Suprapubic skin (tissue), 4 donors: ENCODE measurements at regions not wholly inside any gene's neighbourhood (a gene's known extent, or its start where the extent isn't known, plus 50 kb on each side); places are given as distances from the start of the nearest gene placed in this dataset.

ENCODE experiments used
- DNase-seq, 2 donors: peaks; one replicate each; pipeline ENCODE4 v3.0.0-alpha.2; 2019; ENCODE audit warnings: low spot score in 2 of 2
- H3K27ac ChIP-seq: fragments of 200-600 bp; sonication (generic); one replicate; pipeline ENCODE4 v1.5.1; 2019
- H3K27me3 ChIP-seq: fragments of 200-600 bp; sonication (generic); one replicate; pipeline ENCODE4 v1.5.1; 2019
- H3K36me3 ChIP-seq: fragments of 200-600 bp; sonication (generic); one replicate; pipeline ENCODE4 v1.5.1; 2019
- H3K4me1 ChIP-seq: fragments of 200-600 bp; sonication (generic); one replicate; pipeline ENCODE4 v1.5.1; 2019
- H3K4me3 ChIP-seq: fragments of 200-600 bp; sonication (generic); one replicate; pipeline ENCODE4 v1.5.1; 2019; ENCODE audit warnings: mild to moderate bottlenecking
- H3K9me3 ChIP-seq: fragments of 200-600 bp; sonication (generic); one replicate; pipeline ENCODE4 v1.5.1; 2019
- EP300 ChIP-seq: sonication (generic); formaldehyde crosslinking; IDR thresholded peaks from one replicate; pipeline ENCODE4 v1.6.1; 2017; ENCODE audit warnings: antibody characterized with exemption
- POLR2A ChIP-seq, 2 donors: fragments of 450-650 bp; IDR thresholded peaks; one replicate each; pipeline ENCODE4 v1.6.1; 2017; ENCODE audit warnings: antibody characterized with exemption in 2 of 2, mild to moderate bottlenecking in 2 of 2, moderate library complexity in 2 of 2
- POLR2AphosphoS5 ChIP-seq, 3 donors: sonication (generic); formaldehyde crosslinking; IDR thresholded peaks; one replicate each; pipeline ENCODE4 v1.6.1; 2017; ENCODE audit warnings: antibody characterized with exemption in 3 of 3
- WGBS: methylation state at CpG from one replicate; pipeline ENCODE4 v1.1.5; 2018; 5-methylcytosine and 5-hydroxymethylcytosine counted together
- TF ChIP-seq, protein P1 (sequence below), 2 donors: fragments of 200-600 bp in 1 of 2; fragments of 450-650 bp in 1 of 2; sonication (generic) in 1 of 2; IDR thresholded peaks; one replicate each; pipeline ENCODE4 v1.5.1; 2016 to 2019; ENCODE audit warnings: antibody characterized with exemption in 2 of 2, mild to moderate bottlenecking in 1 of 2, moderate library complexity in 1 of 2

DNA sequence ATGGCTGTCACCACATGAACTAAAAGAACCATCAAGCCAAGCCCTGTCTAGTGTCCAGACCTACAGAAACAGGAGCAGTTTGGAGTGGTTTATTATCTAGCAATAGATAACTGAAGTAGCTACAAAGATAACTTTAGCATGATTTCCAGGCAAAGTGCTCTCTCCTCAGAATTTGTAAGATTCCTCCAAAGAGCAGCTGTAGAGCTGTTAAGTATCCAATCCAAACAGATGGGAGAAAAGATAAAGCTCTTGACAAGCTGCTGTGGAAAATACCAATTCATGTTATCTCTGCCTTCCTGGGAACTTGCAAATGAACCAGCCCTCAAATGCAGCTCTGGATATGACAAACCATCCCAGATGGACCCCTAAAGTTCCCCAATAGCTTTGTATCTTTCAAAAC lies 78.9 kb upstream of the RESF1 start:
- Histone ChIP-seq H3K36me3 (no peaks in the 10 kb centered on the region), H3K9me3 (no peaks in the 10 kb centered on the region), H3K27me3 (no peaks in the 10 kb centered on the region), H3K27ac (no peak overlapping the region), H3K4me3 (no peak overlapping the region), H3K4me1 (no peaks in the 10 kb centered on the region)
- TF ChIP-seq, protein P1, sequence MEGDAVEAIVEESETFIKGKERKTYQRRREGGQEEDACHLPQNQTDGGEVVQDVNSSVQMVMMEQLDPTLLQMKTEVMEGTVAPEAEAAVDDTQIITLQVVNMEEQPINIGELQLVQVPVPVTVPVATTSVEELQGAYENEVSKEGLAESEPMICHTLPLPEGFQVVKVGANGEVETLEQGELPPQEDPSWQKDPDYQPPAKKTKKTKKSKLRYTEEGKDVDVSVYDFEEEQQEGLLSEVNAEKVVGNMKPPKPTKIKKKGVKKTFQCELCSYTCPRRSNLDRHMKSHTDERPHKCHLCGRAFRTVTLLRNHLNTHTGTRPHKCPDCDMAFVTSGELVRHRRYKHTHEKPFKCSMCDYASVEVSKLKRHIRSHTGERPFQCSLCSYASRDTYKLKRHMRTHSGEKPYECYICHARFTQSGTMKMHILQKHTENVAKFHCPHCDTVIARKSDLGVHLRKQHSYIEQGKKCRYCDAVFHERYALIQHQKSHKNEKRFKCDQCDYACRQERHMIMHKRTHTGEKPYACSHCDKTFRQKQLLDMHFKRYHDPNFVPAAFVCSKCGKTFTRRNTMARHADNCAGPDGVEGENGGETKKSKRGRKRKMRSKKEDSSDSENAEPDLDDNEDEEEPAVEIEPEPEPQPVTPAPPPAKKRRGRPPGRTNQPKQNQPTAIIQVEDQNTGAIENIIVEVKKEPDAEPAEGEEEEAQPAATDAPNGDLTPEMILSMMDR (IDR thresholded peaks at IDR 0.05): no peak
- no peak for TF ChIP-seq POLR2AphosphoS5 (IDR thresholded peaks at IDR 0.05)
- TF ChIP-seq EP300: no peak
- TF ChIP-seq POLR2A (IDR thresholded peaks at IDR 0.05): no peak
- no peak for DNase-seq

GRCh38 chr12:31877884-31878283 lies 81.3 kb upstream of the RESF1 start:
- Histone ChIP-seq H3K27ac (no peak overlapping the region), H3K4me3 (no peak overlapping the region), H3K9me3 (no peaks in the 10 kb centered on the region), H3K4me1 (no peaks in the 10 kb centered on the region), H3K27me3 (no peaks in the 10 kb centered on the region), H3K36me3 (no peaks in the 10 kb centered on the region)
- TF ChIP-seq POLR2A (IDR thresholded peaks at IDR 0.05): no peak
- no peak for TF ChIP-seq EP300
- no peak for TF ChIP-seq POLR2AphosphoS5 (IDR thresholded peaks at IDR 0.05)
- WGBS: 92% methylated on average over 1 of the region's 1 CpG
- no peak for DNase-seq

DNA sequence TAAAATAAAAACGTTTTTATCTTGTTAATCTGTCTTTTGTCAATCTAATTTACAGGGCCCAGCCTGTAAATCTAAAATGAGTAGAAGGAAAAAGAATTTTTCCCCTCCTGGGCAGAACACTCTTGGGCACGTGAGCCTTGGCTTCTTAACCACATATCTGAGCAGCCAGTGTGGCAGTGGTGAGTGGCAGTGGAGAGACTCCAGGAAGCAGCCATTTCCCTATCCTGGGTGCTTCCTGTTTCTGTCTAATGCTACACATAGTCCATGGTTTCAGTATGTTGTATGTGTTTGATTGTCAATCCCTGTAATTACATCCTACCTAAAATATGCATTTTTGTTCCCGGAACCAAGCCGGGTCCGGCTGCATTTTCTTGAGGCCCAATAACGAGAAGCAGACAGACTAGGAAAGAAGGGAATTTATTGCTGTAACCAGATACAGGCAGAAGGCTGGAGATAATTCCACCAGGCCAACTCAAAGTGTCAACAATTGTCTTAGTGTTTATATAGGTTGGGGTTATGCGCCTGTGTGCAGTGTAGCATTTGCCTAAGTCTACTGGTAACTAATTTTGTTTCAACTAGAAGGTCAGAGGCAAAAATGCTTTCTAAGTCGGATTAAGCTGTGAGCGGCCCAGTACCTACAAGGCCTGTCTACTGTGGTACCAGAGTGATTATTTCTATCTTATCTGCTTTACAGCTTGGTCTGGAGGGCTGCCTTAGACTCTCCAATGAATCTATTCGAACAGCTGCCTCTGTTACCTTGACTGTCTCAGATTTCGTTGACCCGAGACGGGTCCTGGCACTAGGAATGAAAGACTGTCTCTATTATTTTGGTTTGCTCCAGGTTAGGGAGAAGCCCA lies 82.4 kb upstream of the RESF1 start:
- no peak for DNase-seq
- Histone ChIP-seq H3K4me1 (no peaks in the 10 kb centered on the region), H3K27me3 (no peaks in the 10 kb centered on the region), H3K36me3 (no peaks in the 10 kb centered on the region), H3K4me3 (no peak overlapping the region), H3K9me3 (no peaks in the 10 kb centered on the region), H3K27ac (no peak overlapping the region)
- TF ChIP-seq POLR2AphosphoS5 (IDR thresholded peaks at IDR 0.05): no peak
- WGBS: 75% methylated on average over 13 of the region's 13 CpGs

- no peak for TF ChIP-seq EP300
- TF ChIP-seq POLR2AphosphoS5 (IDR thresholded peaks at IDR 0.05): no peak
- TF ChIP-seq, protein P1 (IDR thresholded peaks at IDR 0.05): no peak
- no peak for TF ChIP-seq POLR2A (IDR thresholded peaks at IDR 0.05)
- Histone ChIP-seq H3K27ac (no peak overlapping the region), H3K36me3 (no peaks in the 10 kb centered on the region), H3K4me1 (no peaks in the 10 kb centered on the region), H3K4me3 (no peak overlapping the region), H3K9me3 (no peaks in the 10 kb centered on the region), H3K27me3 (no peaks in the 10 kb centered on the region)
- no peak for DNase-seq
- 92% methylated on average over 8 of the region's 8 CpGs for WGBS
These were observed 83.6 kb upstream of the RESF1 start for GRCh38 chr12:31875609-31875964.

GRCh38 chr12:31874961-31875608 lies 84.1 kb upstream of the RESF1 start:
- Histone ChIP-seq H3K27ac (peak overlapping the region; percentile 5), H3K4me1 (no peaks in the 10 kb centered on the region), H3K27me3 (no peaks in the 10 kb centered on the region), H3K9me3 (no peaks in the 10 kb centered on the region), H3K36me3 (no peaks in the 10 kb centered on the region), H3K4me3 (no peak overlapping the region)
- peak in 1 of 2 donors; percentile 64 for DNase-seq
- TF ChIP-seq POLR2AphosphoS5 (IDR thresholded peaks at IDR 0.05): no peak
- TF ChIP-seq POLR2A (IDR thresholded peaks at IDR 0.05): no peak
- WGBS: 34% methylated on average over 6 of the region's 6 CpGs

DNA sequence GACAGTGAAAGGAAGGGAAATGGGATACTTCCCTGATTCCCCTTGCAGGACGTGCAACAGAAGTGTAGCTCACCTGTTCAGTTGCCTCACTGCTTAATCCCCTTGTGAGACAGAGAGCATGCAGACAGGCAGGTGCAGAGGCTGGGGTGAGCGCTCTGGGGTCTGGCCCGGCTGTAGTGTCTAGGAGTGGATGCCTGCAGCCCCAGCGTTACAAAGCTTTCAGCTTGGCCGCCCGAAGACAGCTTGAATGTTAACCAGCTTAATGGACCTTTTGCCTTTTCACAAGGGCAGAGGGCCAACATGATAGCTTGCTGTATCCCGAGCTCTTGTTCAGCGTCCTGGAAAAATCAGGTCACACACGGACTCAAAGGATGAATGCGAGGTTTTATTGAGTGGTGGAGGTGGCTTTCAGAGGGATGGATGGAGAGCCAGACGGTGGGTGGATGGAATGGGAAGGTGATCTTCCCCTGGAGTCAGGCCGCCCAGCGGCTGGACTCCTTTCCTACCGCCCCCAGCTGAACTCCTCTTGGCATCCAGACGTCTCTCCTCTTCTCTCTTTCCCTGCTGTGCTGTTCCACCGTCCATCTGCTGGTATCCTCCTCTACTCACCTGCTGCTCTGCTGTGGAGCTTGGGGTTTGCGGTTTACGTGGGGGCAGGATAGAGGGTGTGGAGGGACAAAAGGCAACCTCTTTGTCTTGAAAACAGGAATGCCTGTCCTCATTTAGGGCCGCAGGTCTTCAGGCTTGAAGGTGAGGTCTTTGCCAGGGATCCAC lies 86.2 kb upstream of the RESF1 start:
- DNase-seq: no peak
- 86% methylated on average over 19 of the region's 19 CpGs for WGBS

More for the DNA sequence above, 86.2 kb upstream of the RESF1 start:
- H3K27me3 ChIP-seq: no peaks in the 10 kb centered on the region
- H3K4me1 ChIP-seq: no peaks in the 10 kb centered on the region
- no peaks in the 10 kb centered on the region for H3K9me3 ChIP-seq
- H3K27ac ChIP-seq: no peak overlapping the region
- H3K4me3 ChIP-seq: no peak overlapping the region
- TF ChIP-seq POLR2A (IDR thresholded peaks at IDR 0.05): no peak
- TF ChIP-seq, protein P1 (IDR thresholded peaks at IDR 0.05): no peak
- TF ChIP-seq POLR2AphosphoS5 (IDR thresholded peaks at IDR 0.05): no peak
- H3K36me3 ChIP-seq: no peaks in the 10 kb centered on the region
